Skeletal muscle tissue (tissue), 3 donors: ENCODE measurements at regions not wholly inside any gene's neighbourhood (a gene's known extent, or its start where the extent isn't known, plus 50 kb on each side); places are given as distances from the start of the nearest gene placed in this dataset.

Experiments
- H3K27ac ChIP-seq: one replicate; pipeline ENCODE4 v1.7.0; 2013; ENCODE audit warnings: mild to moderate bottlenecking, low read depth, low read length, inconsistent platforms
- H3K27me3 ChIP-seq, 3 donors: one replicate each; pipeline ENCODE4 v1.7.0; 2013; ENCODE audit warnings: low read length in 3 of 3; ENCODE audit not compliant: control insufficient read depth in 3 of 3, insufficient read depth in 3 of 3
- H3K36me3 ChIP-seq, 3 donors: one replicate each; pipeline ENCODE4 v1.7.0; 2013; ENCODE audit warnings: low read length in 3 of 3; ENCODE audit not compliant: control insufficient read depth in 3 of 3, insufficient read depth in 3 of 3
- H3K4me1 ChIP-seq, 3 donors: one replicate each; pipeline ENCODE4 v1.7.0; 2013; ENCODE audit warnings: low read length in 3 of 3, mild to moderate bottlenecking in 3 of 3; ENCODE audit not compliant: control insufficient read depth in 3 of 3, insufficient read depth in 3 of 3
- H3K4me3 ChIP-seq, 3 donors: one replicate each; pipeline ENCODE4 v1.7.0; 2013; ENCODE audit warnings: low read length in 3 of 3
- H3K9ac ChIP-seq, 3 donors: one replicate each; pipeline ENCODE4 v1.7.0; 2013; ENCODE audit warnings: low read length in 3 of 3, mild to moderate bottlenecking in 3 of 3, moderate library complexity in 2 of 3, low read depth in 1 of 3
- H3K9me3 ChIP-seq, 3 donors: one replicate each; pipeline ENCODE4 v1.7.0; 2013; ENCODE audit warnings: low read length in 3 of 3; ENCODE audit not compliant: control insufficient read depth in 3 of 3
- donor health status: Osteomylitis.

- Histone ChIP-seq H3K9me3 (no peaks in the 10 kb centered on the region), H3K27ac (no peak overlapping the region), H3K27me3 (peaks cover 0 to 12% (median 4%) of the 10 kb centered on the region in 3 donors), H3K4me3 (no peak overlapping the region), H3K9ac (no peak overlapping the region), H3K4me1 (peaks cover 0 to 4% (median 0%) of the 10 kb centered on the region in 3 donors), H3K36me3 (no peaks in the 10 kb centered on the region)
Measured at GRCh38 chr2:120613742-120614571, 121.7 kb upstream of the GLI2 start.

GRCh38 chr2:120614901-120615300, 120.8 kb upstream of the GLI2 start:
- H3K27ac ChIP-seq = no peak overlapping the region
- H3K9ac ChIP-seq = no peak overlapping the region
- no peaks in the 10 kb centered on the region for H3K36me3 ChIP-seq
- peaks cover 0 to 12% (median 4%) of the 10 kb centered on the region in 3 donors for H3K27me3 ChIP-seq
- H3K4me3 ChIP-seq = no peak overlapping the region
- H3K4me1 ChIP-seq = peaks cover 0 to 4% (median 0%) of the 10 kb centered on the region in 3 donors
- H3K9me3 ChIP-seq = no peaks in the 10 kb centered on the region

GRCh38 chr2:120616261-120616660, 119.4 kb upstream of the GLI2 start:
- Histone ChIP-seq H3K9me3 (no peaks in the 10 kb centered on the region), H3K4me1 (peaks cover 0 to 4% (median 0%) of the 10 kb centered on the region in 3 donors), H3K36me3 (no peaks in the 10 kb centered on the region), H3K4me3 (no peak overlapping the region), H3K27me3 (peaks cover 0 to 12% (median 4%) of the 10 kb centered on the region in 3 donors), H3K27ac (no peak overlapping the region), H3K9ac (no peak overlapping the region)

GRCh38 chr2:120617055-120617454, 118.6 kb upstream of the GLI2 start:
- peaks cover 0 to 12% (median 0%) of the 10 kb centered on the region in 3 donors for H3K27me3 ChIP-seq
- no peak overlapping the region for H3K9ac ChIP-seq
- H3K27ac ChIP-seq = no peak overlapping the region
- peaks cover 0 to 4% (median 0%) of the 10 kb centered on the region in 3 donors for H3K4me1 ChIP-seq
- no peaks in the 10 kb centered on the region for H3K9me3 ChIP-seq
- H3K4me3 ChIP-seq = no peak overlapping the region
- no peaks in the 10 kb centered on the region for H3K36me3 ChIP-seq

GRCh38 chr2:120618830-120619229, 116.8 kb upstream of the GLI2 start:
- H3K36me3 ChIP-seq = no peaks in the 10 kb centered on the region
- no peaks in the 10 kb centered on the region for H3K9me3 ChIP-seq
- H3K27me3 ChIP-seq = peaks cover 0 to 10% (median 0%) of the 10 kb centered on the region in 3 donors
- H3K4me1 ChIP-seq = peaks cover 0 to 4% (median 0%) of the 10 kb centered on the region in 3 donors
- H3K9ac ChIP-seq = no peak overlapping the region
- no peak overlapping the region for H3K27ac ChIP-seq
- H3K4me3 ChIP-seq = no peak overlapping the region

- H3K27me3 ChIP-seq = peaks cover 0 to 10% (median 0%) of the 10 kb centered on the region in 3 donors
- H3K9me3 ChIP-seq = no peaks in the 10 kb centered on the region
- peaks cover 0 to 4% (median 0%) of the 10 kb centered on the region in 3 donors for H3K4me1 ChIP-seq
- H3K36me3 ChIP-seq = no peaks in the 10 kb centered on the region
- no peak overlapping the region for H3K4me3 ChIP-seq
- no peak overlapping the region for H3K9ac ChIP-seq
- H3K27ac ChIP-seq = no peak overlapping the region
Measured at GRCh38 chr2:120619579-120619978, 116.1 kb upstream of the GLI2 start.

- Histone ChIP-seq H3K4me1 (peaks cover 0 to 4% (median 0%) of the 10 kb centered on the region in 3 donors), H3K9ac (no peak overlapping the region), H3K27me3 (peaks cover 0 to 5% (median 0%) of the 10 kb centered on the region in 3 donors), H3K4me3 (no peak overlapping the region), H3K36me3 (no peaks in the 10 kb centered on the region), H3K9me3 (no peaks in the 10 kb centered on the region), H3K27ac (no peak overlapping the region)
Measured at GRCh38 chr2:120620025-120620793, 115.5 kb upstream of the GLI2 start.

GRCh38 chr2:120622159-120622869, 113.4 kb upstream of the GLI2 start:
- Histone ChIP-seq H3K36me3 (no peaks in the 10 kb centered on the region), H3K9me3 (no peaks in the 10 kb centered on the region), H3K27me3 (peaks cover 0 to 3% (median 0%) of the 10 kb centered on the region in 3 donors), H3K4me1 (no peaks in the 10 kb centered on the region), H3K4me3 (no peak overlapping the region), H3K9ac (no peak overlapping the region), H3K27ac (no peak overlapping the region)

- Histone ChIP-seq H3K9ac (no peak overlapping the region), H3K27ac (no peak overlapping the region), H3K36me3 (no peaks in the 10 kb centered on the region), H3K9me3 (peaks cover 0 to 5% (median 0%) of the 10 kb centered on the region in 3 donors), H3K27me3 (peaks cover 0 to 3% (median 0%) of the 10 kb centered on the region in 3 donors), H3K4me3 (no peak overlapping the region), H3K4me1 (no peaks in the 10 kb centered on the region)
Measured at GRCh38 chr2:120622886-120623753, 112.5 kb upstream of the GLI2 start.
